ENCODE measurements at regions not wholly inside any gene's neighbourhood (a gene's known extent, or its start where the extent isn't known, plus 50 kb on each side); places are given as distances from the start of the nearest gene placed in this dataset.
A peak's percentile ranks its signal among the peaks of the same experiment; 100 is the strongest.

GRCh38 chr14:99347561-99347960 lies 75.6 kb upstream of the BCL11B start:
- no peak for ATAC-seq
- DNase-seq (ENCODE audit: missing footprints): no peak
- intact Hi-C loops (cut with DNase I): no loop called here

DNA sequence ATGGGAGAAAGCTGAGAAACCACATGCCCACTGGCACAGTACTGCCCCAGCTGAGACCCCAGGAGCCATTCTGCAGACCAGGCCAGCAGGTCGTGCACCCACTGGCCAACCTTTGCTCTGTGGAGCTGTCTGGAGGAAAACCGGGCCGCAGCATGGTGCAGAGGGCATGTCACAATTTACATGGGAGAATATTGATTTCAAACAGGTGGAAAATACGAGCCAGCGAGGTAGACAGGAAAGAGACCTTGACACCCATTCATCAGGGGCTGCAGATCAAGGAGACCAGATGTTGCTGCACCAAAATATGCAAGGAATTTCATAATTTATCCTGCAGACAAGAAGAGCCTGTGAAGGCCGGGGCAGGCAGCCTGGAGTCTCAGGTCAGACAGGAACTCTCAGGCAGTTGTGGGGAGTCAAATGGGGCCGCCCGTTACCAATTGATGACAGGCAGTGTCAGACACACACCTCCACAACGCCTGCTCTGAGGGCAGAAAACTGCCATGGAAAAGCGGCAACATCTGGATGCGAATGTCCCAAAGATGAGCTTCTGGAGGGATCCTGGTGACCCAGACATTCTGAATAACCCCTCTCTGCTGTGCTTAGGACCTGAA lies 74.6 kb upstream of the BCL11B start:
- ATAC-seq: no peak
- intact Hi-C loops (cut with DNase I): no loop called here
- DNase-seq (ENCODE audit: missing footprints): no peak

DNA sequence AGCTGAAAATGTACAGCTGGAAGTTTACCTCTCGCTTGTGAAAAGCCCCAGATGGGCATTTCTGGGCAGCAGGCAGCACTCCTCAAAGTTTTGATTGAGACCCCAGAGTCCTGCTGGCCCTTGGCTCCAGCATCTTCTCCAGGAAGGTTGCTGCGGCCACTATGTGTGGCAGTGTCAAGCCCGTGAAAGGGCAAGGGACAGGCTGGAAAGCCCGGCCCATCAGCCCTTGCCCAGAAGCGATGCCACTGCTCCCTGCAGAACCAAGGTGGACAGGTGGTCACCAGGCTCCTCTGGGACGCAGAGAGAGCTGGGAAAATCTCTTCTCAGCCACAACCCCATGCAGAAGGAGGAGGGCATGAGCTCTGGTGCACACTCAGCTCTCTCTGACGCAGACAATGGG lies 73.5 kb upstream of the BCL11B start:
- ATAC-seq: no peak
- intact Hi-C loops (cut with DNase I): no loop called here
- DNase-seq (ENCODE audit: missing footprints): no peak

DNA sequence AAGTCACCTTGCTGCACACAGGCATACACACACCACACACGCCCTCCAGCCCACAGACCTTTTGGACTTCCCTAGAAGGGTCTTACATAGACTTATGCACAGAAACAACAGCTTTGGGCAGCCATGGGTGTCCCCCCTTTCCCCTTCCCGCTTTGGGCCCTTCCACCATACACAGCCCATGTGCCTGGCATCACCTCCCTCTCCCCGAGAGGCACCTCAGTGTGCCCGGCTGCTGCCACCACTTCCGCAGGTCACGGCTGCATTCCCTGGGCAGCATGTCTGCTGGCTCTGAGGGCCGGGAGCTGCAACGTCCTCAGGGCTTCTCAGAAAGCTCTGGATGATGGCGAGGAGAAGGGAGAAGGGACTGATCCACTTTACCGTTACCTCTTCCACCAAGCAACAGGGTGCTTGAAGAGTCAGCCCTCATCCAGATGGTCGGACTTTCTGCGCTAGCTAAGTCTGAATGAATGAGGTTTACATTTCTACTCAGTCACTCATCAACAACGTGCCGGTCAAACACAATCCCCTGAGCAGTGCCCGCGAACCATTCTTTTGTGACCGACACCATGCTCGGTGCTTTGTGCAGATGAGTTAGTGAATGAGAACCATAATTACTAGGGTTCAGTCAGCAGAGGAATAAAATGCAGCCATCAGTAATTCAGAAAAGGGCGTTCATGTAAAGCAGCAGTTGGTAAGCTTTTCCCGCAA lies 72.2 kb upstream of the BCL11B start:
- intact Hi-C loops (cut with DNase I): no loop called here
- no peak for DNase-seq (ENCODE audit: missing footprints)
- no peak for ATAC-seq

GRCh38 chr14:99342906-99343305 lies 70.9 kb upstream of the BCL11B start:
- intact Hi-C loops (cut with DNase I): no loop called here
- DNase-seq (ENCODE audit: missing footprints) (no peak), ATAC-seq (no peak)

- intact Hi-C loops (cut with DNase I): no loop called here
- ATAC-seq: no peak
- no peak for DNase-seq (ENCODE audit: missing footprints)
These were observed 70.2 kb upstream of the BCL11B start for GRCh38 chr14:99342204-99342603.

DNA sequence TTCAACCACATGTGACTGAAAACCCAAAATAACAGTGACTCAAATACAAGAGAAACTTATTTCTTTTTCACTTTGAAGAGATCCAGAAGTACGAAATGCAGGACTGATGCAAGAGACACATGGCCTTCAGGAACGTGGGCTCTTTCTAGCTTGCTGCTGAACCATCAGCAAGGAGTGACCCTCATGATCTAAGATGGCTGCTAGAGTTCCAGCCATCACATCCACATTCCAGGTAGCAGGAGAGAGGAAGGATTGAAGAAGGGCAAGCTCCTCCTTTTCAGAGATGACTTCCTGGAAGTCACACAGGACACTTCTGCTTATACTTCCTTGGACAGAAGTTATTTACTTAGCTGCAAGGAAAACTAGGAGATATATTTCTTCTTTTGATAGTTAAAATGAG lies 67.6 kb upstream of the BCL11B start:
- DNase-seq (ENCODE audit: missing footprints) (no peak), ATAC-seq (no peak)
- intact Hi-C loops (cut with DNase I): no loop called here

DNA sequence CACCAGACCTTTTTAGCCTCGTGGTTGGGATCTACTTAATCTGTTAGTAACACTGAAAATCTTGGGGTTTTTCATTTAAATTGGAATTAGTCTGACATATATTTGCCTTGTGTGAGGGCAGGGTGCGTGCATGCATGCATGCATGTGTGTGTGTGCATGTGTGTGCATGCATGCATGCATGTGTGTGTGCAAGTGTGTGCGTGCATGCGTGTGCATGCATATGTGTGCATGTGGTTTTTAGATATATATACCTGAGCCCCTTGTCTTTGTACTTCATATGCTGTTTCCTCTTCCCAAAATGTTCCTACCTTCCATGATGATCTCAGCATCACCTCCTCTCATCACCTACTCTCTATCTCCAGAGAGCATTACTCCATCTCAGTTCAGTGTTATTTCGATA lies 66.3 kb upstream of the BCL11B start:
- DNase-seq (ENCODE audit: missing footprints) (no peak), ATAC-seq (no peak)
- intact Hi-C loops (cut with DNase I): no loop called here

GRCh38 chr14:99333841-99334635 lies 62.0 kb upstream of the BCL11B start:
- no peak for DNase-seq (ENCODE audit: missing footprints)
- intact Hi-C loops (cut with DNase I): no loop called here
- ATAC-seq: peak; percentile 84

DNA sequence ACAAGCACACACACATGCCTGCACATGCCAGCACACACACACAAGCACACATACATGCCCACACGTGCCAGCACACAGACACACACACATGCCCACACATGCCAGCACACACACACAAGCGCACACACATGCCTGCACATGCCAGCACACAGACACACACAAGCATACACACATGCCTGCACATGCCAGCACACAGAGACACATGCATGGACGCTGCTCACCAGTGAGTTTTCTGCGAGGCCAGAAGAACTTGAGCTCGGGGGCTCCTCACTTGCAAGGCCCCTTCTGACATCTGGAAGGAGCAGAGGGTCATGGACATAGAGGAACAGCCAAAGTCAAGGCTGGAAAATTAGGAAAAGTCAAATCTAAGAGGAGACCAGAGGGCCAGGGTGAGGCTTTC lies 61.2 kb upstream of the BCL11B start:
- ATAC-seq: no peak
- DNase-seq (ENCODE audit: missing footprints): no peak
- intact Hi-C loops (cut with DNase I): no loop called here

DNA sequence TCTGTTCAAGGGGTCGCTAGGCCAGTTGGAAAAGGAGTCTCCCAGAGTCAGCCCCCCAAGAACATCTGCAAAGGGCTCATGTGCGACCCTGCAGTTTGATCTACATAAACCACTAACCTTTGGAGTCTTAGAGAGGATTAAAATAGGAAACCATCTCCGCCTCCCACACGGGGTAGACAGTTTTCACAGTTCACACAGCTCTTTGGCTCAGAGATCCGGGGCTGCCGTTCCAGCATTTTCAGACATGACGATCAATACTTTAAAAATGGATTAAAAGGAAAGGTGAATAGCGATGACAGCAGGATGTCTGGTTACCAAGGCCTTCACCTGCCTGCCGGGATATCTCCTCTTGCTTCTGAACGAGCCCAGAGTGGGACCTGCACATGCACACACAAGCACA lies 59.8 kb upstream of the BCL11B start:
- no peak for DNase-seq (ENCODE audit: missing footprints)
- intact Hi-C loops (cut with DNase I): no loop called here
- ATAC-seq: no peak

DNA sequence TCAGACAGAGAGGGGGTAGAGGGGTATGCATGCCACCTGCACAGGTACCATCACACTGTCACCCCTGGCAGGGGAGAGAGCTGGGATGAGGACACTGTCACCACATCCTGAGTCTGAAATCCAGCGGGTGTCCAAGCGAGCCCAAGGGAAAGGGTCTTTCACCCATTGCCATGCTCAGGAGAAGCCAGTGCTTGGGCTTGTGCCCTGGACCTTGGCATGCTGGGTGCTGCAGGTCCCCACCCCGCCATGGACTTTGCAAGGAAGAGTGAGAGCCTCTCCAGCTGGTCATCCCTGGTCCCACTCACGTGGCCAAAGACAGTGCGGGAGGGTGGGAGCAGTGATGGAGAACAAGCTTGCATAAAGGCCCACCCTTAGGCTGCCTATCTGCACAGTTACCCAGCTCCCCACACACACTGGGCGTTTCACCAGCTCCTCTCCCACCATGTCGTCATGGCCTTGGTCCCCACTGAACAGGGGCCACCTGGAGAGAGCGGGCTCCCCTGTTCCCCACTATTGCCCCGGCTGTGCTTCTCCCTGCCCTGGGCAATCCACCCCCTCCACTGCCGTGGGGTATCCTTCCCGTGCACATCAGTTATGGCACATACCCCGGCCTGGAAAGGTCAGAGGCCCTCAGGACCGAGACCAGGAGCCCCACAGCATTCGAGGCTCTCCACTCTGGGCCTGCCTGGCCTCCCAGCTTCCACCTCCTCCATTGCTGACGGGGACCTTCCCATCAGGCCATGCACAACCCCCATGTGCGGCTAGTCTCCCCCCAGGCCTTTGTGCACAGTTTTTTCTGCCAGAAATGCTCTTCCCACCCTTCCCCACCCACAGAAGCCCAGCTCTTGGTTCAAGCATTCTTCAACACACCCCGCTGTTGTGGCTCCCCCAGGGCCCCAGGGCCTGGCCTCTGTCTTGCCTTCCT lies 58.6 kb upstream of the BCL11B start:
- DNase-seq (ENCODE audit: missing footprints) (no peak), ATAC-seq (no peak)
- intact Hi-C loops (cut with DNase I): no loop called here

DNA sequence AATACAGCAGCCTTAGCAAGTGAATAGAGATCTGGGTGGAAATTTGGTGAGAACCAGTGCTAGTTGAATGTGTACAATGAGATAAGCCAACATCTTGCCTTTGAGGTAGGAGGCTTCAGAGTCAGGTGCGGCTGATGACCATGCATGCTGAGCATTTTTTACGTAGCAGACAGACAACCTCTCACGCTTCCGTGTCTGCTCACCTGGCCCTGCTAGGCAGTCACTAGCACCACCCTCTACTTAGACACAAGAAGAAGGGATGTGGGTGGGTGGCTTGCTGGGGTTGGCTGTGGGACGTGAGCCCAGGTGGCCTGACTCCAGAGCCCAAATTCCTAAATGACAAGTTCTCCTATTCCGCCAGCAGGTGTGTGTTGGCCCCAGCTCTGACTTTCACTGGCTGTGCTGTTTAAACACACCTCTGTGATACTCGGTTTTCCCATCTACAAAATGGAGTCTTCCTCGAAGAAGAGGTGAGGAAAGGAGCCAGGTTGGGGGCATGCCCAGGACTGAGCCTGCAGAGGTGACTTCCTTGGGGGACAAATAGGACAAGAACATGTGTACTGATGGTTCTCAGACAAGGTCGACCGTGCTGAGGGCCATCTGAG lies 57.8 kb upstream of the BCL11B start:
- ATAC-seq: no peak
- DNase-seq (ENCODE audit: missing footprints): no peak
- intact Hi-C loops (cut with DNase I): loop anchor here (10.0 kb wide), 1 partner anchor 85 kb away; no protein-coding TSS in a partner anchor

DNA sequence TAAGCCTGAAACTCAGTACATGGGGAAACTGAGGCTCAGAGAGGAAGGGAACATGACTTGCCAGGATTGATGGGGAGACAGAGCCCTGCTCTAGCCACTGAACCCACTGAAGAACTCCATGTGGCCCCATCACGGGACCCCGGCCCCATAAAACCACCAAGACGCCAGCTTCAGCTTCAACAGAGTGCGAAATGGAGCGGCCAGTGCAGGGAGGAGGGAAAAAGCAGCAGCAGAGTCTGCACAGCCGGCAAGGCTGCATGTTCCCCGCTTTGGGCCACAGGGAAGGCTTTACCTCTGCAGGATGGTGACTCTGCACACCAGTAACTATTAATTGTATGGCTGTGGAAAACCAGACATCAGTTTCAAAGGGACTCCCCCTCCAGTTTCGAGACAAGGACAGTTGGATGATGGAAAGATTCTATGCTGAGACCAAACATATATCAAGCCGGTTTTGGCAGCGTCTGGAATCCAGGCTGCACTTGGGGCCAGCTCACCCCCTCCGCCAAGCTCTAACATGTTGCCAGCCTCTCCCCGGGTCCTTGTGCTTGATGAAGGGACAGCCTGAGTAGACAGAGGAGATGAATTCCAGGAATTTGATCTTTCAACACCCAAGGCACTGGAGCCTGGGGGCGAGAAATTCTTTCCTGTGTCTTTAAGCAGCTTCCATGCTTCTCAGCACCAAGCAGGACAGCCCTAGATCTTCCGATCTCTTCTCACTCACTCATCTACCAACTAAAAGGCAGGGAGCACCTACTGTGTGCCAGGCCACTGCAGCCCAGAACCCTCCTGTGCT lies 55.7 kb upstream of the BCL11B start:
- intact Hi-C loops (cut with DNase I): loop anchor here (10.0 kb wide), 1 partner anchor 87 kb away; no protein-coding TSS in a partner anchor
- DNase-seq (ENCODE audit: missing footprints): no peak
- ATAC-seq: peak; percentile 52

- intact Hi-C loops (cut with DNase I): loop anchor here (10.0 kb wide), 1 partner anchor 88 kb away; no protein-coding TSS in a partner anchor
- DNase-seq (ENCODE audit: missing footprints): no peak
- no peak for ATAC-seq
These were observed 55.1 kb upstream of the BCL11B start for GRCh38 chr14:99327050-99327449.

- intact Hi-C loops (cut with DNase I): loop anchor here (10.0 kb wide), 1 partner anchor 89 kb away; no protein-coding TSS in a partner anchor
- no peak for ATAC-seq
These were observed 54.2 kb upstream of the BCL11B start for GRCh38 chr14:99326041-99326710.

DNA sequence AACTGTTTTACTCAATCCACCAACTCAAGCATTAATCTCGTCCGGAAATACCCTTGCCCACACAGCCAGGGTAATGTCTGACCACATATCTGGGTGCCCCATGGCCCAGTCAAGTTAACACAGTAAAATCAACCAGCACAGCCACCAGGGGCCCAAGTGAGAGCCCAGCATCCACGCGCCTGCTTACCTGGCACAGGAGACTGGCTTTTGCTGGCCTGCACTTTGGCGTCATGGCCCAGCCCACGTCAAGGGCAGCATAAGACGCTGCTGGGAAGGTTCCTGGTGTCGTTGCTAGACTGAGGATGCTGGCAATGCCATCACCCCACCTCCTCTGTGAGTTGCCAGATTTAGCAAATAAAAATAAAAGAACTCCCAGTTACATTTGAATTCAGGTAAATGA lies 53.6 kb upstream of the BCL11B start:
- DNase-seq (ENCODE audit: missing footprints) (no peak), ATAC-seq (no peak)
- intact Hi-C loops (cut with DNase I): loop anchor here (10.0 kb wide), 1 partner anchor 89 kb away; no protein-coding TSS in a partner anchor

More at GRCh38 chr14:99326041-99326710, 54.2 kb upstream of the BCL11B start:
- DNase-seq (ENCODE audit: missing footprints): no peak

Measured in Right ventricle myocardium inferior (tissue), 1 donor.